Gastrocnemius medialis (tissue), 4 donors: ENCODE measurements at regions not wholly inside any gene's neighbourhood (a gene's known extent, or its start where the extent isn't known, plus 50 kb on each side); places are given as distances from the start of the nearest gene placed in this dataset.

Source experiments
- ATAC-seq, 2 donors: fragments of 150-250 bp; one replicate each; pipeline ENCODE4 v1.9.1; 2016
- DNase-seq, 2 donors: peaks; one replicate each; pipeline ENCODE4 v3.0.0-alpha.2; 2019
- H3K27ac ChIP-seq, 4 donors: fragments of 200-600 bp; sonication (generic); 1 replicate in 1 of 4; 2 replicates in 3 of 4; pipeline ENCODE4 v1.5.1; 2016 to 2018; ENCODE audit warnings: mild to moderate bottlenecking in 2 of 4, moderate library complexity in 1 of 4
- H3K27me3 ChIP-seq, 3 donors: fragments of 200-600 bp; sonication (generic) in 2 of 3; 1 replicate in 1 of 3; 2 replicates in 2 of 3; pipeline versions ENCODE4 v1.5.1 to v1.6.0; 2016 to 2019; ENCODE audit warnings: mild to moderate bottlenecking in 1 of 3, moderate library complexity in 1 of 3
- H3K36me3 ChIP-seq, 2 donors: fragments of 200-600 bp; sonication (generic) in 1 of 2; one replicate each; pipeline ENCODE4 v1.5.1; 2017 to 2018
- H3K4me1 ChIP-seq, 2 donors: fragments of 200-600 bp; sonication (generic) in 1 of 2; one replicate each; pipeline ENCODE4 v1.5.1; 2016 to 2017; ENCODE audit warnings: mild to moderate bottlenecking in 2 of 2
- H3K4me3 ChIP-seq, 4 donors: fragments of 200-600 bp; sonication (generic) in 3 of 4; 1 replicate in 1 of 4; 2 replicates in 3 of 4; pipeline ENCODE4 v1.5.1; 2016 to 2019; ENCODE audit warnings: mild to moderate bottlenecking in 2 of 4
- H3K9me3 ChIP-seq, 3 donors: fragments of 200-600 bp; sonication (generic) in 2 of 3; 1 replicate in 1 of 3; 2 replicates in 2 of 3; pipeline ENCODE4 v1.5.1; 2016 to 2019
- POLR2A ChIP-seq, 2 donors: fragments of 450-650 bp; IDR thresholded peaks; one replicate each; pipeline ENCODE4 v1.6.1; 2017; ENCODE audit warnings: antibody characterized with exemption in 2 of 2, mild to moderate bottlenecking in 2 of 2, moderate library complexity in 2 of 2
- in situ Hi-C, 4 donors: fragments of 200-750 bp; cut with MboI; loops; one replicate each; pipeline versions ENCODE4 v1.15.0 to v1.8.0; 2017; ENCODE audit warnings: low sequenced_read_pairs in 4 of 4
- intact Hi-C: fragments of 100-400 bp; cut with DNase I; formaldehyde crosslinking; loops from one replicate; pipeline ENCODE4 v1.15.1; 2023; ENCODE audit warnings: low total_unique reads
- TF ChIP-seq, protein P1 (sequence below), 5 experiments: fragments of 450-650 bp in 3 of 5; fragments of 200-600 bp in 2 of 5; sonication (generic) in 2 of 5; IDR thresholded peaks in 4 of 5; conservative IDR thresholded peaks in 1 of 5; 1 replicate in 4 of 5; 2 replicates in 1 of 5; pipeline ENCODE4 v1.5.1; 2016 to 2019; ENCODE audit warnings: antibody characterized with exemption in 5 of 5, mild to moderate bottlenecking in 3 of 5, moderate library complexity in 3 of 5

DNA sequence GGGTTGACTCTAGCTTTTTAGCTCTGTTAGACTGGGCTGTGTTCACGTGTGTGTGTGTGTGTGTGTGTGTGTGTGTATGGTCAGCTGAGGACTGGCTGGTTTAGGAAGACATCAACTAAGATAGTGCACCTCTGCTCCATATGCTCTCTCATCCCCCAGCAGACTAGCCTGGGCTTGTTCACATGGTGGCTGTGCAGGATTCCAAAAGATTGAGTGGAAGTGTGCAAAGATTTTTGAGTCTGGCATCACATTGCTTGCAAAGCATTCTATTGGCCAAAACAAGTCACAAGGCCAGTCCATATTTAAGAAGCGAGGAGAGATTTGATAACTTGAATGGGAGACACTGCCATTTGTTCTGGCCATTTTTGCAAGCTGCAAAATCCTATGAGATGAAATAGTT is 79.7 kb upstream of the C11orf87 start:
- H3K27me3 ChIP-seq, result no peaks in the 10 kb centered on the region
- DNase-seq (no peak), ATAC-seq (no peak)
- in situ Hi-C loops, result no loop called here
- H3K36me3 ChIP-seq, result no peaks in the 10 kb centered on the region
- H3K4me3 ChIP-seq, result no peak overlapping the region
- TF ChIP-seq, protein P1, sequence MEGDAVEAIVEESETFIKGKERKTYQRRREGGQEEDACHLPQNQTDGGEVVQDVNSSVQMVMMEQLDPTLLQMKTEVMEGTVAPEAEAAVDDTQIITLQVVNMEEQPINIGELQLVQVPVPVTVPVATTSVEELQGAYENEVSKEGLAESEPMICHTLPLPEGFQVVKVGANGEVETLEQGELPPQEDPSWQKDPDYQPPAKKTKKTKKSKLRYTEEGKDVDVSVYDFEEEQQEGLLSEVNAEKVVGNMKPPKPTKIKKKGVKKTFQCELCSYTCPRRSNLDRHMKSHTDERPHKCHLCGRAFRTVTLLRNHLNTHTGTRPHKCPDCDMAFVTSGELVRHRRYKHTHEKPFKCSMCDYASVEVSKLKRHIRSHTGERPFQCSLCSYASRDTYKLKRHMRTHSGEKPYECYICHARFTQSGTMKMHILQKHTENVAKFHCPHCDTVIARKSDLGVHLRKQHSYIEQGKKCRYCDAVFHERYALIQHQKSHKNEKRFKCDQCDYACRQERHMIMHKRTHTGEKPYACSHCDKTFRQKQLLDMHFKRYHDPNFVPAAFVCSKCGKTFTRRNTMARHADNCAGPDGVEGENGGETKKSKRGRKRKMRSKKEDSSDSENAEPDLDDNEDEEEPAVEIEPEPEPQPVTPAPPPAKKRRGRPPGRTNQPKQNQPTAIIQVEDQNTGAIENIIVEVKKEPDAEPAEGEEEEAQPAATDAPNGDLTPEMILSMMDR (IDR thresholded peaks at IDR 0.05 in 4 of 5, conservative IDR thresholded peaks at IDR 0.05 in 1 of 5), result no peak
- TF ChIP-seq POLR2A (IDR thresholded peaks at IDR 0.05), result no peak
- no peak overlapping the region for H3K27ac ChIP-seq
- no peaks in the 10 kb centered on the region for H3K9me3 ChIP-seq
- intact Hi-C loops, result no loop called here
- H3K4me1 ChIP-seq, result no peaks in the 10 kb centered on the region

DNA sequence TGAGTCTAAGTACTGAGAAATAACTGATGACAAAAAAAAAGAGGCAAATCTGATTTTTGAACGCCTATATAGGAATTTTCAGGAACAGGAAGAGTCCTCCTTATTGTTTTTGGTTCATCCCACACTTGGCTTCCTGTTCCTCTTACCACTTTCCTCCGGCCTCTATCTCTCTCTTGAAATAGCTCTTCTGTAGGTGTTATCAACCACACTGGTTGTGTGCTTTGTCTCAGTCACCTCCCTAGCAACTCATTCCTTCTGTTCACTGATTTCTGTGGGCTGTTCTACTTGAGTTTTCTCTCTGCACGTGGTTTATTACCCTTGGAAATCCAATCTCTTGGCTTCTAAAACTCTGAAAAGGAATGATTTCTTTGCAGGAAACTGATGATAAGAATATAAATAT is 78.7 kb upstream of the C11orf87 start:
- no peaks in the 10 kb centered on the region for H3K9me3 ChIP-seq
- H3K4me1 ChIP-seq, result no peaks in the 10 kb centered on the region
- ATAC-seq (no peak), DNase-seq (no peak)
- no peak overlapping the region for H3K4me3 ChIP-seq
- no peaks in the 10 kb centered on the region for H3K27me3 ChIP-seq
- no peak for TF ChIP-seq POLR2A (IDR thresholded peaks at IDR 0.05)
- TF ChIP-seq, protein P1 (IDR thresholded peaks at IDR 0.05 in 4 of 5, conservative IDR thresholded peaks at IDR 0.05 in 1 of 5), result no peak
- no peaks in the 10 kb centered on the region for H3K36me3 ChIP-seq
- in situ Hi-C loops, result no loop called here
- intact Hi-C loops, result no loop called here
- H3K27ac ChIP-seq, result no peak overlapping the region

- no peaks in the 10 kb centered on the region for H3K4me1 ChIP-seq
- ATAC-seq (no peak), DNase-seq (no peak)
- H3K9me3 ChIP-seq, result no peaks in the 10 kb centered on the region
- TF ChIP-seq POLR2A (IDR thresholded peaks at IDR 0.05), result no peak
- TF ChIP-seq, protein P1 (IDR thresholded peaks at IDR 0.05 in 4 of 5, conservative IDR thresholded peaks at IDR 0.05 in 1 of 5), result no peak
- H3K4me3 ChIP-seq, result no peak overlapping the region
- intact Hi-C loops (no loop called here), in situ Hi-C loops (no loop called here)
- H3K27ac ChIP-seq, result no peak overlapping the region
- no peaks in the 10 kb centered on the region for H3K36me3 ChIP-seq
- no peaks in the 10 kb centered on the region for H3K27me3 ChIP-seq
Observed at GRCh38 chr11:109347304-109347703, 74.7 kb upstream of the C11orf87 start.

DNA sequence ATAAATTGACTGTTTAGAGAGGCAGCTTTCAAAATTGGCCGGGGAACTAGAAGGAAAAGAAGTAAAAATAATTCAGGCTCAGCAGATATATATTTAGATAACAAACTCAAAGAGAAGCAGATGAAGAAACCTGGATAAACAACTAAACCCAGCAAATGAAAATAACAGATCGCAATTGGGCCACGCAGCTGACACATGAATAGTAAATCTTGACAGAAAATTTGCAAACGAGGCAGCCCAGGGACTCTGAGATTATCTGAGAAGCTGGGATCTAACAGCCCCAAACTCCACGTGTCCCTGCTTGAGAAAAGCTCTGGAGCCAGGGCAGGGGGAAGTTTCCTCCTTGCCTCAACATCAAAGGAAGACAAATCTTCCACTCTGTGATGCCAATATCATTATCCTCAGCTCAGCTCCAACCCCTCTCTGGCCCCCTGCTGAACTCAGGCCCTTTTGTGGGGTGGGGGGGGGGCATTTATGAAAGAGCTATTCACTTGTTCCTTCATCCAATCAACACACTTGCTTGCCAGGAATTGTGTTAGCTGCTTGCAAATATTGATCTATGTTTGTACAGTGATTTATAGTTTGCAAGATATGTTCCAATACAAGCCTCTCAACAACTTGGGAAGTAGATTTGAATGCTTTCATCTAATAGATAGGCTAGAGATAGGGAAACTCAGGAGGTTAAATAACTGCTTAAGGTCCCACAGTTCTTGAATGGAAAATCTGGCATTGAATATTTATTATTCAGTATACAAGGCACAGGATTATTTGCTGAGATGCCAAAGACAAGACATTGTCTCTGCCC is 72.5 kb upstream of the C11orf87 start:
- no peak for TF ChIP-seq POLR2A (IDR thresholded peaks at IDR 0.05)
- TF ChIP-seq, protein P1 (IDR thresholded peaks at IDR 0.05 in 4 of 5, conservative IDR thresholded peaks at IDR 0.05 in 1 of 5), result no peak
- no peak overlapping the region for H3K27ac ChIP-seq
- DNase-seq (no peak), ATAC-seq (no peak)
- no peaks in the 10 kb centered on the region for H3K27me3 ChIP-seq
- in situ Hi-C loops, result no loop called here
- intact Hi-C loops, result no loop called here
- H3K4me1 ChIP-seq, result no peaks in the 10 kb centered on the region
- H3K36me3 ChIP-seq, result no peaks in the 10 kb centered on the region
- no peaks in the 10 kb centered on the region for H3K9me3 ChIP-seq
- H3K4me3 ChIP-seq, result no peak overlapping the region

DNA sequence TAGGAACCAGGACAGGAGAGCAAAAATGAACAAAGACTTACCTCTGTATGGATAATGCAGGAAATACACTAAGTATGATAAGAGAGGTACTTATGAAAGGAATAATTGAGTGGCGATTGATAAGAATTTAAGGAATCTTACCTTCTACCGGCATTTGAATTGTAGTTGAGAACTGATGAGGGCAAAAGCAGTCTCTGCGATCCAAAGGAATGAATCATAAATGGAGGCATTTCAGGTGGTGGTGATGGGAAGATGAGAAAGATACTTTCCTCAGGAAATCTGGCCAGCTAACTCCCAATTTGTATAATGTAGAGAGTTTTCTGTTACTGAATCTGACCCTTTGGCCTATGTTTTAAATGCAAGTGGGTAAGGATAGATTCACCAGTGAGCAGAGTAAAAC is 71.9 kb upstream of the C11orf87 start:
- DNase-seq (no peak), ATAC-seq (no peak)
- Histone ChIP-seq H3K4me3 (no peak overlapping the region), H3K4me1 (no peaks in the 10 kb centered on the region), H3K36me3 (no peaks in the 10 kb centered on the region), H3K27me3 (no peaks in the 10 kb centered on the region), H3K9me3 (no peaks in the 10 kb centered on the region), H3K27ac (no peak overlapping the region)
- intact Hi-C loops (no loop called here), in situ Hi-C loops (no loop called here)
- TF ChIP-seq POLR2A (IDR thresholded peaks at IDR 0.05), result no peak
